PC-9 (cell line): ENCODE measurements at regions not wholly inside any gene's neighbourhood (a gene's known extent, or its start where the extent isn't known, plus 50 kb on each side); places are given as distances from the start of the nearest gene placed in this dataset.

ENCODE experiments used
- EZH2 ChIP-seq: fragments of 200-600 bp; sonication (generic); IDR thresholded peaks from 2 replicates; pipeline ENCODE4 v1.8.0; 2017; ENCODE audit warnings: antibody characterized with exemption, low read depth
- TF ChIP-seq, protein P1 (sequence below): fragments of 200-600 bp; sonication (generic); conservative IDR thresholded peaks from 2 replicates; pipeline ENCODE4 v1.6.1; 2017; ENCODE audit warnings: mixed run types, antibody characterized with exemption, mild to moderate bottlenecking, moderate library complexity

GRCh38 chr18:34493099-34493544 lies 217.0 kb upstream of the DTNA start:
- no peak for TF ChIP-seq EZH2
- TF ChIP-seq, protein P1, sequence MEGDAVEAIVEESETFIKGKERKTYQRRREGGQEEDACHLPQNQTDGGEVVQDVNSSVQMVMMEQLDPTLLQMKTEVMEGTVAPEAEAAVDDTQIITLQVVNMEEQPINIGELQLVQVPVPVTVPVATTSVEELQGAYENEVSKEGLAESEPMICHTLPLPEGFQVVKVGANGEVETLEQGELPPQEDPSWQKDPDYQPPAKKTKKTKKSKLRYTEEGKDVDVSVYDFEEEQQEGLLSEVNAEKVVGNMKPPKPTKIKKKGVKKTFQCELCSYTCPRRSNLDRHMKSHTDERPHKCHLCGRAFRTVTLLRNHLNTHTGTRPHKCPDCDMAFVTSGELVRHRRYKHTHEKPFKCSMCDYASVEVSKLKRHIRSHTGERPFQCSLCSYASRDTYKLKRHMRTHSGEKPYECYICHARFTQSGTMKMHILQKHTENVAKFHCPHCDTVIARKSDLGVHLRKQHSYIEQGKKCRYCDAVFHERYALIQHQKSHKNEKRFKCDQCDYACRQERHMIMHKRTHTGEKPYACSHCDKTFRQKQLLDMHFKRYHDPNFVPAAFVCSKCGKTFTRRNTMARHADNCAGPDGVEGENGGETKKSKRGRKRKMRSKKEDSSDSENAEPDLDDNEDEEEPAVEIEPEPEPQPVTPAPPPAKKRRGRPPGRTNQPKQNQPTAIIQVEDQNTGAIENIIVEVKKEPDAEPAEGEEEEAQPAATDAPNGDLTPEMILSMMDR: no peak
